CD4-positive, alpha-beta memory T cell (primary cell): ENCODE measurements at regions not wholly inside any gene's neighbourhood (a gene's known extent, or its start where the extent isn't known, plus 50 kb on each side); places are given as distances from the start of the nearest gene placed in this dataset.

Experiments used
- CTCF ChIA-PET: fragments of 350-600 bp; sonication (Branson Sonifier 250); formaldehyde crosslinking; loops from one replicate; lab custom pipeline; 2021; ENCODE audit warnings: inconsistent platforms; ENCODE audit not compliant: partially characterized antibody; lab: Charles Lee
- POLR2A ChIA-PET: fragments of 350-600 bp; sonication (Branson Sonifier 250); formaldehyde crosslinking; loops from one replicate; lab custom pipeline; 2021; ENCODE audit not compliant: partially characterized antibody; lab: Charles Lee
- DNase-seq, 5 donors: peaks; one replicate each; pipeline versions ENCODE4 v3.0.0 to v3.0.0-alpha.2; 2020 to 2022; ENCODE audit warnings: mixed read lengths in 1 of 5
- H3K27ac ChIP-seq: one replicate; pipeline ENCODE4 v1.7.0; 2013; ENCODE audit warnings: low read depth, low read length
- H3K27me3 ChIP-seq: 2 replicates; pipeline ENCODE4 v1.7.0; 2013; ENCODE audit warnings: mild to moderate bottlenecking, low read length, moderate library complexity; ENCODE audit not compliant: insufficient read depth
- H3K36me3 ChIP-seq: 2 replicates; pipeline ENCODE4 v1.7.0; 2013; ENCODE audit warnings: mild to moderate bottlenecking, low read length, moderate library complexity; ENCODE audit not compliant: insufficient read depth
- H3K4me1 ChIP-seq: 2 replicates; pipeline ENCODE4 v1.7.0; 2013; ENCODE audit warnings: mild to moderate bottlenecking, low read length, moderate library complexity; ENCODE audit not compliant: insufficient read depth
- H3K4me3 ChIP-seq, 2 donors: one replicate each; pipeline ENCODE4 v1.7.0; 2013; ENCODE audit warnings: low read length in 2 of 2, mild to moderate bottlenecking in 1 of 2
- H3K9me3 ChIP-seq, 2 donors: one replicate each; pipeline ENCODE4 v1.7.0; 2013; ENCODE audit warnings: low read length in 2 of 2, control low read depth in 1 of 2; ENCODE audit not compliant: control insufficient read depth in 1 of 2
- H3K27ac Mint-ChIP-seq, 7 donors: one replicate each; pipeline ENCODE4 v1.8.0; 2020 to 2021; ENCODE audit warnings: mixed read lengths in 7 of 7, mild to moderate bottlenecking in 6 of 7, inconsistent platforms in 3 of 7, moderate library complexity in 3 of 7
- H3K27me3 Mint-ChIP-seq, 2 donors: one replicate each; pipeline ENCODE4 v1.8.0; 2020 to 2021; ENCODE audit warnings: mixed read lengths in 2 of 2
- H3K36me3 Mint-ChIP-seq, 2 donors: one replicate each; pipeline ENCODE4 v1.8.0; 2020 to 2021; ENCODE audit warnings: mixed read lengths in 2 of 2, inconsistent platforms in 1 of 2, mild to moderate bottlenecking in 1 of 2
- H3K4me1 Mint-ChIP-seq, 4 donors: one replicate each; pipeline ENCODE4 v1.8.0; 2020 to 2021; ENCODE audit warnings: mixed read lengths in 4 of 4, mild to moderate bottlenecking in 1 of 4
- H3K4me3 Mint-ChIP-seq, 8 donors: one replicate each; pipeline ENCODE4 v1.8.0; 2020 to 2021; ENCODE audit warnings: mixed read lengths in 8 of 8, mild to moderate bottlenecking in 7 of 8, moderate library complexity in 6 of 8, inconsistent platforms in 3 of 8
- H3K9me3 Mint-ChIP-seq, 8 donors: one replicate each; pipeline ENCODE4 v1.8.0; 2020 to 2021; ENCODE audit warnings: mixed read lengths in 8 of 8, mild to moderate bottlenecking in 5 of 8, inconsistent platforms in 3 of 8, moderate library complexity in 1 of 8
- intact Hi-C: fragments of 100-400 bp; cut with micrococcal nuclease; formaldehyde crosslinking; loops from one replicate; pipeline ENCODE4 v1.15.1; 2023

GRCh38 chr10:44242826-44243225 is 142.1 kb downstream of the CXCL12 start:
- CTCF ChIA-PET, result no interaction called here
- no peaks in the 10 kb centered on the region for H3K36me3 ChIP-seq
- no peaks in the 10 kb centered on the region for H3K36me3 Mint-ChIP-seq
- no peaks in the 10 kb centered on the region for H3K4me1 ChIP-seq
- H3K9me3 ChIP-seq, result no peaks in the 10 kb centered on the region
- H3K27me3 Mint-ChIP-seq, result peaks cover 0 to 8% of the 10 kb centered on the region in 2 donors
- DNase-seq, result no peak
- POLR2A ChIA-PET, result no interaction called here
- no peak overlapping the region for H3K4me3 ChIP-seq
- no peak overlapping the region for H3K4me3 Mint-ChIP-seq
- peaks cover 0 to 4% (median 0%) of the 10 kb centered on the region in 4 donors for H3K4me1 Mint-ChIP-seq
- no peak overlapping the region for H3K27ac ChIP-seq
- H3K9me3 Mint-ChIP-seq, result peaks cover 0 to 24% (median 2%) of the 10 kb centered on the region in 8 donors
- H3K27ac Mint-ChIP-seq, result no peak overlapping the region
- intact Hi-C loops, result no loop called here
- H3K27me3 ChIP-seq, result no peaks in the 10 kb centered on the region

- peaks cover under 1 to 11% of the 10 kb centered on the region in 2 donors for H3K27me3 Mint-ChIP-seq
- H3K9me3 Mint-ChIP-seq, result peaks cover 0 to 19% (median 2%) of the 10 kb centered on the region in 8 donors
- Histone ChIP-seq H3K27ac (no peak overlapping the region), H3K4me3 (no peak overlapping the region), H3K27me3 (no peaks in the 10 kb centered on the region), H3K4me1 (no peaks in the 10 kb centered on the region), H3K36me3 (no peaks in the 10 kb centered on the region), H3K9me3 (no peaks in the 10 kb centered on the region)
- DNase-seq, result no peak
- POLR2A ChIA-PET, result no interaction called here
- peaks cover 0 to 4% (median 0%) of the 10 kb centered on the region in 4 donors for H3K4me1 Mint-ChIP-seq
- no peaks in the 10 kb centered on the region for H3K36me3 Mint-ChIP-seq
- no peak overlapping the region for H3K4me3 Mint-ChIP-seq
- intact Hi-C loops, result no loop called here
- H3K27ac Mint-ChIP-seq, result no peak overlapping the region
- CTCF ChIA-PET, result no interaction called here
These were observed 142.8 kb downstream of the CXCL12 start for GRCh38 chr10:44242091-44242490.

- no peaks in the 10 kb centered on the region for H3K9me3 ChIP-seq
- no peak overlapping the region for H3K27ac ChIP-seq
- Mint-ChIP-seq H3K9me3 (peaks cover 0 to 15% (median 0%) of the 10 kb centered on the region in 8 donors), H3K4me1 (peaks cover 0 to 4% (median 0%) of the 10 kb centered on the region in 4 donors), H3K27me3 (peaks cover 3 to 12% of the 10 kb centered on the region in 2 donors), H3K4me3 (no peak overlapping the region), H3K36me3 (no peaks in the 10 kb centered on the region), H3K27ac (no peak overlapping the region)
- no peaks in the 10 kb centered on the region for H3K36me3 ChIP-seq
- ChIA-PET POLR2A (no interaction called here), CTCF (no interaction called here)
- H3K27me3 ChIP-seq, result no peaks in the 10 kb centered on the region
- no peak for DNase-seq
- H3K4me1 ChIP-seq, result no peaks in the 10 kb centered on the region
- H3K4me3 ChIP-seq, result no peak overlapping the region
- intact Hi-C loops, result no loop called here
These were observed 144.2 kb downstream of the CXCL12 start for GRCh38 chr10:44240584-44241205.

- Mint-ChIP-seq H3K9me3 (peaks cover 0 to 15% (median 0%) of the 10 kb centered on the region in 8 donors), H3K27me3 (peaks cover 3 to 12% of the 10 kb centered on the region in 2 donors), H3K27ac (peak overlapping the region in 1 of 7 donors; percentile 2), H3K4me3 (no peak overlapping the region), H3K36me3 (no peaks in the 10 kb centered on the region), H3K4me1 (peaks cover 0 to 4% (median 0%) of the 10 kb centered on the region in 4 donors)
- no peaks in the 10 kb centered on the region for H3K9me3 ChIP-seq
- no peak overlapping the region for H3K27ac ChIP-seq
- no peaks in the 10 kb centered on the region for H3K36me3 ChIP-seq
- DNase-seq, result no peak
- ChIA-PET CTCF (no interaction called here), POLR2A (no interaction called here)
- intact Hi-C loops, result no loop called here
- H3K27me3 ChIP-seq, result no peaks in the 10 kb centered on the region
- no peaks in the 10 kb centered on the region for H3K4me1 ChIP-seq
- H3K4me3 ChIP-seq, result no peak overlapping the region
These were observed 146.7 kb downstream of the CXCL12 start for GRCh38 chr10:44238212-44238611.

- ChIA-PET POLR2A (no interaction called here), CTCF (no interaction called here)
- no peak overlapping the region for H3K4me3 ChIP-seq
- no peaks in the 10 kb centered on the region for H3K36me3 Mint-ChIP-seq
- no peaks in the 10 kb centered on the region for H3K9me3 ChIP-seq
- peaks cover 0 to 4% (median 0%) of the 10 kb centered on the region in 4 donors for H3K4me1 Mint-ChIP-seq
- DNase-seq, result no peak
- no peak overlapping the region for H3K27ac ChIP-seq
- H3K36me3 ChIP-seq, result no peaks in the 10 kb centered on the region
- H3K4me1 ChIP-seq, result no peaks in the 10 kb centered on the region
- H3K27me3 ChIP-seq, result no peaks in the 10 kb centered on the region
- H3K27me3 Mint-ChIP-seq, result peaks cover 3 to 11% of the 10 kb centered on the region in 2 donors
- intact Hi-C loops, result no loop called here
- H3K27ac Mint-ChIP-seq, result no peak overlapping the region
- H3K9me3 Mint-ChIP-seq, result peaks cover 0 to 10% (median 0%) of the 10 kb centered on the region in 8 donors
- no peak overlapping the region for H3K4me3 Mint-ChIP-seq
These were observed 147.4 kb downstream of the CXCL12 start for GRCh38 chr10:44237364-44238049.

GRCh38 chr10:44235363-44235762 is 149.5 kb downstream of the CXCL12 start:
- H3K36me3 ChIP-seq, result no peaks in the 10 kb centered on the region
- H3K9me3 ChIP-seq, result no peaks in the 10 kb centered on the region
- no peak overlapping the region for H3K27ac ChIP-seq
- no peak for DNase-seq
- H3K27ac Mint-ChIP-seq, result no peak overlapping the region
- peaks cover 0 to 4% (median 0%) of the 10 kb centered on the region in 4 donors for H3K4me1 Mint-ChIP-seq
- H3K27me3 Mint-ChIP-seq, result peaks cover 3 to 11% of the 10 kb centered on the region in 2 donors
- no peaks in the 10 kb centered on the region for H3K4me1 ChIP-seq
- ChIA-PET CTCF (no interaction called here), POLR2A (no interaction called here)
- H3K36me3 Mint-ChIP-seq, result no peaks in the 10 kb centered on the region
- no peaks in the 10 kb centered on the region for H3K27me3 ChIP-seq
- peaks cover 0 to 11% (median under 1%) of the 10 kb centered on the region in 8 donors for H3K9me3 Mint-ChIP-seq
- H3K4me3 Mint-ChIP-seq, result no peak overlapping the region
- intact Hi-C loops, result no loop called here
- no peak overlapping the region for H3K4me3 ChIP-seq

GRCh38 chr10:44234483-44234875 is 150.4 kb downstream of the CXCL12 start:
- Histone ChIP-seq H3K36me3 (no peaks in the 10 kb centered on the region), H3K4me3 (no peak overlapping the region), H3K4me1 (no peaks in the 10 kb centered on the region), H3K27me3 (no peaks in the 10 kb centered on the region), H3K27ac (no peak overlapping the region), H3K9me3 (no peaks in the 10 kb centered on the region)
- Mint-ChIP-seq H3K4me3 (no peak overlapping the region), H3K36me3 (no peaks in the 10 kb centered on the region), H3K9me3 (peaks cover 0 to 10% (median under 1%) of the 10 kb centered on the region in 8 donors), H3K27ac (no peak overlapping the region), H3K27me3 (peaks cover 3 to 8% of the 10 kb centered on the region in 2 donors), H3K4me1 (peaks cover 0 to 3% (median 0%) of the 10 kb centered on the region in 4 donors)
- no peak for DNase-seq
- CTCF ChIA-PET, result no interaction called here
- POLR2A ChIA-PET, result no interaction called here
- intact Hi-C loops, result no loop called here
